HG03039 (cell line): ENCODE measurements at regions not wholly inside any gene's neighbourhood (a gene's known extent, or its start where the extent isn't known, plus 50 kb on each side); places are given as distances from the start of the nearest gene placed in this dataset.

Experiments
- ATAC-seq: cut with Tn5 transposase; IDR thresholded peaks from one replicate; pipeline ENCODE4 v1.9.1; 2021; ENCODE audit warnings: mild to moderate bottlenecking, moderate library complexity; ENCODE audit not compliant: unreplicated experiment

DNA sequence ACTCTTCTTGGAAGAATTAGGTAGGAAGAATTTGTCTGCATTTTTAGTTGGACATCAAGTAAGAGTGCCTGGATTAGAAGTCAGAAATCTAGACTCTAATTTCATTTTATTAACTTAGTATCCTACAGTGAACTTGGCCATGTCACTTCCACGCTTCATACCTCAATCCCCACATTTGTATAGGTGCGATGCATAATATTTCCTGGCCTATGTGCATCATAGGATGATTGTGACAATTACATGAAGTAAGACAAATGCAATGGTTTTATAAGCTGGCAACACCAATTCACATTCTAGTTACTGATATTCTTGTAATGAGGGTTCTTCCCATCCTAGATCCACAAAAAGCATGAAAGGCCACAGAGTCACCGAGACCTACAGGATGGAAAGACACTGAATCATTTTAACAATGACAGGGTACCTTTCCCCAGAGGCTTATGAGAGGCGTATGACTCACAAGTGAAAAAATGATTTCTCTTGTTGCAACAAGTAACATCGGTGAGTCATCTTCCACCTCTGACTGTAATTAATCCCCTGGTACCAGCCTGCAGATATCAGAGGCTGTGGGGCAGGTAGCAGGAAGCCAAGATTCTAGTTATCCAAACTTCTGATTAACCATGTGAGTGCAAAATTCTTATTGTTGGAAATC, 56.0 kb upstream of the OR5AK2 start:
- ATAC-seq, result no peak

DNA sequence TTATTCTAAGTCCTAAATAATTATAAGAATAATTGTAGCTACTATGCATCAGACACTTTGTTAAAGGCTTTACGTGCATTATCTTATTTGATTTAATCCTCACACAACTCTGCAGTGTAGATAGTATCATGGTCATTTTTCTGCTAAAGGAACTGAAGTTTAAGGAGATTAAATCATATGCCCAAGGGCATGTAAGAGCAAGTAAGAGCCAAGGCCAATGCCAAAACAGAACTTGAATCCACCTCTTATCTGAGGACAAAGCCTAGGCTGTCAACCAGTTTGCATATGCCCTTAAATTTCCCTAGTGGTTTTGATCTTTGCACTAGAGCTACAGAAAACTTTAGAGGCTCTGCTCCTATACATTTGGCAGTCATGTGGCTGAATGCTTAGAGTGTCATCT, 65.6 kb upstream of the OR5AK2 start:
- ATAC-seq, result no peak

DNA sequence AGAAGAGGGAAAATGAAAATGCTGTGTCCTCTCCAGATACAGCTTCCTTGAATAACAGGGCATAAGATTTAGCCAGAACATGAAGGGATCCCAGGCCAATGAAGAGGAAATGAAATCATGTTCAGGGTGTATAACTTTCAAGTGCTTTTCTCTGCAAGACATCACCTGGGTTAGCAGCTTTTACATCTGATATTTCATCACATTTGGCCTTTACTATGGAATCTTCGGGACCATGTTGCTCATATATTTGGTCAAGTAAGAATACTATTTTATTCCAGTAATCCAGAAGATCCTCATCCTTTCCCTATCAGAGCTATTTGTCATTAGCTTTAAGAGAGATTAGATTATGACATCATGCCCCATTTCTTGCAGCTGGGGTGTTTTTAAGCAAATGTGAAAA, 66.3 kb upstream of the OR5AK2 start:
- no peak for ATAC-seq

DNA sequence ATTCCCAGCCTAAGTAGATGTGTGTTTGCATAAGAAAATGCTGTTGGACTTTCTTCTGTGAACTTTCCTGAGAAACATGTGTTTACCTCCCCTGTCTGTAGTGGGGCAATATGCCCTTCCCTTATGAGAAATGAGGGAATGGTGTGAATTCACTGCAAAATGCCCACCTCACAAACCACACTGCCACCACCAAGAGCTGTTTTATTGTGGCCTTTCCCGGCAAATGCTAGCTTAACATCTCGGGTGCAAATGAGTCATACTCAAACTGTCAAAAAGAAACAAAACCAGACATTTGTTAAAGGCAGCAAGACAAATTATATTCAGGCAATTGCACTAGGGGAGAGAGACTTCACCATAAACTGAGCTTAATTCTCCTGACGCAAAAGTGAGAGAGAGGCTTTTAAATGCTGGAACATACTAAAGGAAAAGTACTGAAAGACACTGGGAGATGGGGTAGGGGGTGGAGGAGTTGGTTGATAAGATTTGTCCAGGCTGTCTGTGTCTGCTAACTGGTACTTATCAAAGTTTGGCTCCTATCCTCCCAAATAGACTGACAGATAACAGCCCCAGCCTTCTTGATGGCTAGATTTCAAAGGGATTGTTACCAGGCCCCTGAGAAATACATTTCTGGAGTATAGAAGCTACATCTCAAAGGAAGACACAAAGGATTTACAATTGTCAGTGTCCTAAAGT, 70.9 kb upstream of the OR5AK2 start:
- ATAC-seq, result no peak

DNA sequence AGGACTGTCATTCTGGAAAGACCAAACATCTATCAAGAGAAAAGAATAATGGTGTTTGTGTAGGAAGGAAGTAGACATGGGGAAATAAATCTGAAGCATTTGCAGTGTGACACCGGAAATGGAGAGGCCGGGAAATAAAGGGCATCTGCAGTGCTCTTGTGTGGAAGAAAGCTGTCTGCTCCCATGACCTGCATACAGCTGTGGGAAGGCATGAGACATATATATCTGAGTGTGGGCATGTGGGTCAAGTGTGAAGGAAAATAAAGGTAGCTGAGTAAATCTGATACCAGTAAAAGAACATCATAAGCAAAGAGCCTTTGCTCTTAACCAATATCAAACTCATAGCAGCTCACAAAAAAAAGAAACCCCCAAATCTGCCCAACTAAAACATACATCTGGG, 72.1 kb upstream of the OR5AK2 start:
- no peak for ATAC-seq

DNA sequence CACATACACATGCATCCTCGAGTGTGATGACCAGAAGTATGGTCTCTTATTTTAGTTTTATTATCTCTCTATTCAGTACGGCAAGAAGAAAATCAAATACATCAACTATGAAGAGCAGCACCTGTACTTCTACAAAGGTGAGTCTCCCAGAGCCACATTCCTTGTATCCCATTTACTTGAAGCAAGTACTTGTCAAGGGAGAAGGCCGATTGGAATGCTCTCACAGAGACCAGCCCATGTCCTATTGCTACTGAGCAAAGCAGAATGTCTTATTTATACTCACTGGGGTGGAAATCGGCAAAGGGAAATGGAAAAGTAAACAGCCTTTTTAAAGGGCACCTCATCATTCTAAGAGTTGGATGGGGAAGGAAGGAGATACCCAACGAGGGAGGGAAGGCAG, 72.6 kb upstream of the OR5AK2 start:
- ATAC-seq, result no peak

DNA sequence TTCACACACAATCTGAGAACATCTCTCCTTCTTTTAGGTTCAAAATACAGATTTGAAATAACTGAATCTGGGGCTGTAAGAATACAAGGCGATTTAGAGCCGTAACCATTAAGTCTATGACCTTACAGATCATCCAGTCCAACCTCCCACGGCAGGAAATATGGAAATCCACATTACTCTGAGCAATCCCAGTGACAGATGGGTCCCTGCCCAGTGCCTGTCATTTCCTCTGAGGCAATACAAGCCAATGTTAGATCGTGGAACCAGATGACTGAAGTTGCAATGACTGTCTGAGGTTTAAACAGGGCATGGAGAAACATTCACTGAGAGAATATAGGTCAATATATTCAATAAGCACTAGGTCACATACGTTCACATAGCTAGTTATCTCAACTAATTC, 77.4 kb upstream of the OR5AK2 start:
- ATAC-seq, result no peak

DNA sequence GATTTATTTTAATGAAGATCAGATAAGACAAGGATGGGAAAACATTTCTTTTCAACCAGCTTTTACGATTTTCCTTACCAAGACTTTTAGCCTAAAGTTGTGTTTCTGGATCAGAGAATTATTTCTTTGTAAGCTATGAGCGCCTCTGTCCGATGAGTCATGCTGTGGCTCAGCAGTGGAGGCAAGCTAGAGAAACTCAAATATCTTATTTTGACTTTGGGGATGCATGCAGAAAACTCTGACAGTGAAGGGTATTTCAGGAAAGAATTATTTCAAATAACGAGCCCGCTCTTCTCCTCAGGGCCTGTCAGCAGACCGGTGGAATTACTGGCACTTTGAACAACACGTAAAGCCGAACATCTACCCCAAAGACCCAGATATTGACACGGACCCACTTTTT, 77.9 kb upstream of the OR5AK2 start:
- ATAC-seq, result no peak

DNA sequence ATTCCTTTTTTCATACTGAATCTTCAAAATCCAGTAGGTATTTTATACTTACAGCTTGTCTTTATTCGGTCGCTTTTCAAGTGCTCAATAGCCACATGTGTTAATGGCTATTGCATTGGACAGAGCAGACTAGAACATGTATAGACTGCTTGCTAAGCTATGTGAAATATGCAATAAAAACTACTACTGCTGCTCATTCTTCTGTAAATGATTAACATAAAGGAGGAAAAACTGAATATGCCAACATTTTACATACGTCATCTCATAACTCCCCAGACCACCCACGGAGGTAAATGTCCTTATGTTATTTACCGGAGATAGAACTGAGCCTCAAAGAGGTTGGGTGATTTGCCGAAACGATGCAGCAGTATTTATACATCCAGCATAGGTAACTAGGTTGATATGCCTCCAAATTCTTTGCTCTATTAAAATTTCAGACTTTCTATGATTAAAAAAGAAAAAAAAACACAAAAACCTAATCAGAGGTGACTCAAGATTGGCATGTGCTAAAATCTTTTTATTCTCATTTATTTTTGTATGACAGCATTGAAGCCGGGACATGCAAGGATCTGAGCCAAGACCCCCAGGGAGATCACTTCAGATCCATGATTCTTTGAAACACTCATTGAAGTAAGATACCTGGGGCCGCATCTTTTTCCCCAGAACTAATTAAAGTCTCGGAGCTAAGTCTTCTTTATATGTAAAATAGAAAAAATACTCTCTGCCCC, 78.5 kb upstream of the OR5AK2 start:
- ATAC-seq, result no peak

DNA sequence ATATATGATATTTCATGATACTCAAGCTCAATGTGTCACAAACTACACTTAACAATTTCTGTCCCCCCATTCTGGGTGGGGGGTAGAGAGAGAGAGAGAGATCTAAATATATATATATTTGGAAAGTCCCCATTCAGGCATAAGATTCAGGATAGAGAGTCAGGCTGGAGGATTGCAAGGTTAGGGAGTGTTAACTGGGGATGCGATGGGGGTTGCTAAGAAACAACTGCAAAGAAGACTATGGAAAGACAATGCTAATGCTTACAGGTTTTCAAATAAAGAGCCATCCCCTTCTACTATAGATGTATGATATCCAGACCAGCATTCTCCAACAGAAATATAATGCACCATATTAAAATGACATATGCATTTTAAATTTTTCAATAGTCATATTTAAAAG, 79.2 kb upstream of the OR5AK2 start:
- ATAC-seq, result no peak

DNA sequence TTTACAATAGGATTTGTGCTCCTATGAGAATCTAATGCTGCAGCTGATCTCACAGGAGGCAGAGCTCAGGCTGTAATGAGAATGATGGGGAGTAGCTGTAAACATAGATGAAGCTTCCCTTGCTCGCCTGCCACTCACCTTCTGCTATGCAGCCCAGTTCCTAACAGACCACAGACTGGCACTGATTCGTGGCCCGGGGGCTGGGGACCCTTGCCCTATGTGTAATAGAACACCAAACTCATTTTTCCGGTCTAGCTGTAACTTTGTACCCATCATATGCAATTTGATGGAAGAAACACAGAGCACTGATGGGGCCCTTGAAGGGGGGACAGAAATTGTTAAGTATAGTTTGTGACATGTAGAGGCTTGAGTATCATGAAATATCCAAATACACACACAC, 79.6 kb upstream of the OR5AK2 start:
- no peak for ATAC-seq

DNA sequence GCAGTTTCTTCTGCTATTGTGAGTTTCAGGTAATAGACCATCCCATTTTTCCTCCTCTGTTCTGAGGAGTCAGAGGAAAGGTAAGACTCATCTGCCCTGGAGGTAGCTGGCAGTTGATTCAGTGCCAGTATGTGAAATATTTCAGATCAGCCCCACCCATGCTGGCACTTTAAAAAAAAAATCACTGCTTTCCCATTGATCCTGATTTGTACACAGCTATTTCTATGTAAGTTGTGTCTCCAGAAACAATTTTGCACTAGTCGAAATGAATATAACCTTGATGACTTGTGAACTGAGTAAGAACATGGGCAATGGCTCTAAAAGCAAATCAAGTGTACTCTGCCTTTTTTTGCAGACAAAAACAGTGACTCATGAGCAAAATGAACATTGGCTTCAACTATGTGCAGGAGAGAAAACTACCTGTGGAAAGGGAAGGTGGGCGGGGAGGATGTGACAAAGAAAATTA, 82.0 kb upstream of the OR5AK2 start:
- no peak for ATAC-seq

DNA sequence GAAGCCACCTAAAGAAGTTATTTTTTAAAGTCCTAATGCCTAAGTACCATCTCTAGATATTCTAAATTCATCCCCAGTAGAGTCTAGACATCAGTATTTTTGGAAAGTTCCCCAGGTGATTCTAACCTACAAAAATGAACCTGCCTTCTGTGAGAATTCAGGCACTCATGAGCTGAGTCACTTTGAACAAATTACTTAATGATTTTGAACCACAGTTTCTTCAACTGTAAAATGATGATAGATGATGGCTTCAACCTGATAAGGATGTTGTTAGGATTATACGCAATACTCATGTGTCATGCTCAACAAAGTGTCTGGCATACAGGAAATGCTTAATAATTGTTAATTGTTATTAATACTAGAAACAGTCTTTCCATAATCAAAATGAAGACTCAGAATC, 82.8 kb upstream of the OR5AK2 start:
- ATAC-seq, result no peak

DNA sequence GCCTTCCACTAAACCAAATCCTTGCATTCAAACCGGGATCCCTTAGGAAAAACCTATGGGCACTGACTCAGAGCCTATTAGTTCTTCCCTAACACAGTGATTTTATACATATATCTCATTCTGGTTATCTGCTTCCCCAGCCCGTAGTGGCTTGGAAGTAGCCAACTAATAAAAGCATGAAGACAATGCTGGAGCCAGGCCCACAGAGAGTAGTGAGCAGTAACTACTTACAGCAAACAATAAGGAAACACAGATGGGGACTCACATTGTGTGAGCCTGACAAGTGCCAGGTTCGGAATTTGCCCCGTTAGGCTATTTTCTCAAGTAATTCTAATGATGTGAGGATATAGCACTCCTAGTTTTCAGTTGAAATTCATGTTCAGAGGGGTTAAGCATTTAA, 83.3 kb upstream of the OR5AK2 start:
- no peak for ATAC-seq

DNA sequence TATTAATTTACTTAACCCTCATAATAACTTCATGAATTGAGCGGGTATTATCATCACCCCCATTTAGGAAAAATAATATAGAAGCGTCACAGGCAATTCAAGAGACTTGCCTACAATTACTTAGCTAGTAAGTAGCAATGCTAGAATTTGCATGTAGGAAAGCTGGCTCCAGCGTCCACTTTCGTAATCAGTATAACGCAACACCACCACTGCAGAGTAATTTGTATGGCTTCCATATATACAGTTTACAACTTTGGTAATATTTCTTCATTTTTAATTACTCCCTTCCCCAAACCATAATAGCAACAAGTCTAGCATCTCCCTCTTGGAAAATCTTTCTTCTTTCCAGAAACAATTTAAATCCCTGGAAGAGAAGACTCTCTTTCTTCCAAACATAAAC, 89.9 kb upstream of the OR5AK2 start:
- no peak for ATAC-seq

DNA sequence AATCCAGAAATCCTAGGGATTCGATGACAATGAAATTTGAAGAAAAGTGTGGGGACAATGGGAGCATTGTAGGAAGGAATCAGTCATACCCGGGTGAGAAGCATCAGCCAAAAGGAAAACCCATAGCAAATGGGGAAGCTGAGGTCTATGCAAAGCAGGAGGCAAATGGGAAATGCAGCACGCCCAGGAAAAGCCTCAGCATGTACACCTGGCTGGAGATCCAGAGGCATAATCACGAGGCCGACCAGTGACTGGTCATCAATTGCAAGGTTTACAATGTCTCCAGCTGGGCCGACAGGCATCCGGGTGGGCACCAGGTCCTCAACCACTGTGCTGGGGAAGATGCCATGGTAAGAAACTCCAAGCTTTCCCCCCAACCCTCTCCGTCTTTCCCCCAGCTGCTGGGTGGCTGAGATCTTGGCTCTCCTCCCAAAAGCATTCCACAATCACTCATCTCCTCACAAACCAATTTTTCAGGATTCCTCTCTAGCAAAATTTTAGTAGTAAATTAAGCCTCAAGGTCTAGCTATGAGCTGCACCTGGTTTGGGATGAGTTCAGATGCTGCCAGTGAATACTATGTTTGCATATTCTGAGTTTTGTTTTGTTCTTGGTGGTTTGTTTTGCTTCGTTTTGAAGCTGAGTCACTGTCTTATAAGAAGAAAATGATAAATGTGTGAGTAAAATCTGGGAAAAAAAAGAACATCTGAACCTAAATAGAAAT, 98.0 kb upstream of the OR5AK2 start:
- no peak for ATAC-seq

DNA sequence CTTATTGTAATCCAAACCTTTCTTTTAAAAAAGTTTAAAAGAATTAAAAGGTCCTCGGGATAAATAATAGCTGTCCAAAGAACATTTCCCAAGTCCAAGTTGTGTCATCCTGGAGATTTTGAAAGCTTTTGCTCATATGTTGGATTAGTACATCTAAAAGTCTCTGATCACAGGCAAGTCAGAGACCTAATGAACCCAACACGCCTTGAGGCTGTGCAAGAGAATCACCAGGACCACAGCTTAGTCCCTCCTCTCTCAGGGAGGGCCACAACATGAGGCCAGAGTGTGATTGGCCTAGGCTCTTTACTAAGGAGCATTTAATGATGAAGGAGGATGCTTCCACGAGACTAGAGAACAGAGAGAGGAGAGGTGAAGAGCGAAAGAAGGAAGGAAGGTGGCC, 98.7 kb upstream of the OR5AK2 start:
- no peak for ATAC-seq

DNA sequence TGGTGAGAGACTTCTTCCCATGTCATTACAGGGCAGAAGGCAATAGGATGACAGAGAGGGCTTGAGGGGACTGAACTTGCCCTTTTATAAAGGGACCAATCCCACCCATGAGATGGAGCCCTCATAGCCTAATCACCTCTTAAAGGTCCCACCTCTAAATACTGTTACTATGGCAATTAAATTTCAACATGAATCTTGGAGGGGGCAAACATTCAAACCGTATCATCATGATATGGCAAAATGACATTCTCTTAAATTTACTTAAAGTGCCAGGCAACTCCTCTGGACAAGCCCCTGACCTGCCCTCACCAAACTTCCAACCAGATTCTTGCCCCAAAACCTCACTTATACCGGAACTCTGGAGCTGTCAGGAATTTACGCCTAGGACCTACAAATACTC, 100.8 kb upstream of the OR5AK2 start:
- ATAC-seq, result no peak

DNA sequence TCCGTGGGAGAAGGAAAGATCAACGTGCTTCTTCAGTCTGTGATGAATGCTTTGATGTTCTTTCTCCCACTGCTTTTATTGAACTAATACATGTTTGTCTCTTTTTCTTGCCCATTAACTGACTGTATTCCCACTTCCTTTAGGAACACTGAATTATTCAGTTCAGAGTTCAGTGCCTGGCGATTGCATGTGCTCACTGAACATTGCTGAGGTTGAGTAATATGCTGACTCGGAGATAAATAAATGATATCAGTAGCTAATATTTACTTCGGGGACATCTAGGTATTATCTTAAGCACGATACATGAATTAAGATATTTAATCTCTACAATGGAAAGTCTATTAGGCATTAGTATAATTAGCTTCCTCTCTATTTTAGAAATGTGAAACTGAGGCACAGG, 102.3 kb upstream of the OR5AK2 start:
- ATAC-seq, result no peak

DNA sequence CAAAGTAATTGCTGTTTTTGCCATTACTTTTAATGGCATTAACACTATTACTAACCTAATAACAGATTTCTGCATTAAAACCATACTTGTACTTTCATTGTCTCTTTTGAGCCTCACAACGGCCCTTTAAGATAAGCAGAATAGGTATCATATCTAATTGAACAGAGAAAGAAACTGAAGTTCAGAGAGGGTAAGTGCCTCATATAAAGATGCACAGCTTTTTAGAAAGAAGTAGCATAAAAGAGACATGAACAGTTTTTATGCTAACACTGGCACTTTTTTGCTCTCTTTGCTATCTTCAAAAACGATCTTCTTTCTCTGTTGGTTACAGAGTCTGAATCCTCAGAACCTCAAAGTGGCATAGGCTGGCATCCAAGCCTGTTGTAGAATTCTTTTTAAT, 102.9 kb upstream of the OR5AK2 start:
- ATAC-seq, result no peak

DNA sequence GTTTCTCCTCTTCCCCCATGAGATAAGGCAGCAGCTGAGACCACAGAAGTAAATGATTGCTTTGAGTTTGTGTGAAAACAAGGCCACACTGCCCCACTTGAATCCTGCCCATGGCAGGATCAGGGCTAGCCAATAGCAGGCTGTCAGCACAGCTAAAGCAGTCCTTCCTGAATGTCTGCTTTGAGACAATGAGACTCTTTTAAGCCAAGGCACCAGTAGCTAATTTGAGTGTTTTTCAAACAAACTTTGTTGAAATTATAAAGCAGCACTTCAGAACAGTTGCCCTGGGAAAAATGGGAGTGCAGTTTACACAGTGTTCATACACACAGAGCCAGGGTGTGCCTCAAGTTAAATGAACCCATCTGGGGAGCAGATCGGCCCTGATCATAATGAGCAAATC, 103.5 kb upstream of the OR5AK2 start:
- ATAC-seq, result no peak
